Natural killer cell (primary cell): ENCODE measurements at regions not wholly inside any gene's neighbourhood (a gene's known extent, or its start where the extent isn't known, plus 50 kb on each side); places are given as distances from the start of the nearest gene placed in this dataset.

ENCODE experiments used
- ATAC-seq, 3 donors: fragments of 150-1000 bp in 2 of 3; fragments of 200-7000 bp in 1 of 3; cut with Tn5 transposase; 1 replicate in 1 of 3; 2 replicates in 2 of 3; pipeline ENCODE4 v1.10.0; 2021; ENCODE audit warnings: mild to moderate bottlenecking in 2 of 3, moderate library complexity in 2 of 3
- DNase-seq, 2 donors: peaks; one replicate each; pipeline versions ENCODE4 v3.0.0 to v3.0.0-alpha.2; 2013 to 2021; ENCODE audit warnings: mixed read lengths in 1 of 2
- H3K27ac ChIP-seq: one replicate; pipeline ENCODE4 v1.5.1; 2013; ENCODE audit warnings: mild to moderate bottlenecking, low read length
- H3K27me3 ChIP-seq: one replicate; pipeline ENCODE4 v1.6.1; 2013; ENCODE audit warnings: low read length; ENCODE audit not compliant: control insufficient read depth, insufficient read depth
- H3K36me3 ChIP-seq: one replicate; pipeline ENCODE4 v1.6.1; 2013; ENCODE audit warnings: low read length; ENCODE audit not compliant: control insufficient read depth, insufficient read depth
- H3K4me1 ChIP-seq: one replicate; pipeline ENCODE4 v1.6.1; 2013; ENCODE audit warnings: low read length; ENCODE audit not compliant: control insufficient read depth, insufficient read depth
- H3K4me3 ChIP-seq: one replicate; pipeline ENCODE4 v1.5.1; 2013; ENCODE audit warnings: low read length
- H3K9me3 ChIP-seq: one replicate; pipeline ENCODE4 v1.6.1; 2013; ENCODE audit warnings: low read length; ENCODE audit not compliant: control insufficient read depth, insufficient read depth
- H3K27ac Mint-ChIP-seq, 2 donors: one replicate each; pipeline ENCODE4 v1.8.0; 2022; ENCODE audit warnings: mild to moderate bottlenecking in 2 of 2, mixed read lengths in 2 of 2, moderate library complexity in 1 of 2
- H3K27me3 Mint-ChIP-seq, 2 donors: one replicate each; pipeline ENCODE4 v1.8.0; 2022; ENCODE audit warnings: low read depth in 2 of 2, mixed read lengths in 2 of 2
- H3K36me3 Mint-ChIP-seq: one replicate; pipeline ENCODE4 v1.8.0; 2022; ENCODE audit warnings: mixed read lengths
- H3K4me1 Mint-ChIP-seq, 2 donors: one replicate each; pipeline ENCODE4 v1.8.0; 2022; ENCODE audit warnings: mixed read lengths in 2 of 2
- H3K4me3 Mint-ChIP-seq: one replicate; pipeline ENCODE4 v1.8.0; 2022; ENCODE audit warnings: mild to moderate bottlenecking, moderate library complexity, mixed read lengths
- H3K9me3 Mint-ChIP-seq, 2 donors: one replicate each; pipeline ENCODE4 v1.8.0; 2022; ENCODE audit warnings: mixed read lengths in 2 of 2
- WGBS: methylation state at CpG from one replicate; pipeline ENCODE4 v1.1.7; 2013; ENCODE audit warnings: missing lambda C conversion rate; ENCODE audit not compliant: insufficient coverage; 5-methylcytosine and 5-hydroxymethylcytosine counted together
- intact Hi-C: fragments of 100-400 bp; cut with micrococcal nuclease; formaldehyde crosslinking; loops from one replicate; pipeline ENCODE4 v1.14.2; 2022
- TF ChIP-seq, protein P1 (sequence below): fragments of 200-600 bp; IDR thresholded peaks from one replicate; pipeline ENCODE4 v1.8.0; 2022; ENCODE audit warnings: antibody characterized with exemption

DNA sequence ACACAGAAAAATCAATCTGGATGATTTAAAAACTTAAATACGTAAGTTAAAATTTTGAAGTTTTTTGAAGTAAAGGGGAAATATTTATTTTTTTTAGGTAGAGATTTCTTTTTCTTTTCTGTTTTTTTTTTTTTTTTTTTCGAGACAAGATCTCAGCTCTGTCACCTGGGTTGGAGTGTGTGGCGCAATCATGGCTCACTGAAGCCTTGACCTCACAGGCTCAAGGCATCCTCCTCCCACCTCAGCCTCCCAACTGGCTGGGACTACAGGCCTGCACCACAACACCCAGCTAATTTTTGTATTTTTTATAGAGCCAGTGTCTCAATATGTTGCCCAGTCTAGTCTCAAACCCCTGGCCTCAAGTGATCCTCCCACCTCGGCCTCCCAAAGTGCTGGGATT is 120.4 kb upstream of the CLDN10 start:
- intact Hi-C loops: no loop called here
- Histone ChIP-seq H3K27me3 (no peaks in the 10 kb centered on the region), H3K36me3 (no peaks in the 10 kb centered on the region), H3K4me3 (no peak overlapping the region), H3K4me1 (no peaks in the 10 kb centered on the region), H3K9me3 (no peaks in the 10 kb centered on the region), H3K27ac (no peak overlapping the region)
- Mint-ChIP-seq H3K4me3 (no peak overlapping the region), H3K27ac (no peak overlapping the region), H3K36me3 (no peaks in the 10 kb centered on the region), H3K27me3 (peaks cover 2 to 12% of the 10 kb centered on the region in 2 donors), H3K4me1 (no peaks in the 10 kb centered on the region), H3K9me3 (no peaks in the 10 kb centered on the region)
- DNase-seq (no peak), ATAC-seq (no peak)
- 92% methylated on average over 2 of the region's 4 CpGs for WGBS
- TF ChIP-seq, protein P1, sequence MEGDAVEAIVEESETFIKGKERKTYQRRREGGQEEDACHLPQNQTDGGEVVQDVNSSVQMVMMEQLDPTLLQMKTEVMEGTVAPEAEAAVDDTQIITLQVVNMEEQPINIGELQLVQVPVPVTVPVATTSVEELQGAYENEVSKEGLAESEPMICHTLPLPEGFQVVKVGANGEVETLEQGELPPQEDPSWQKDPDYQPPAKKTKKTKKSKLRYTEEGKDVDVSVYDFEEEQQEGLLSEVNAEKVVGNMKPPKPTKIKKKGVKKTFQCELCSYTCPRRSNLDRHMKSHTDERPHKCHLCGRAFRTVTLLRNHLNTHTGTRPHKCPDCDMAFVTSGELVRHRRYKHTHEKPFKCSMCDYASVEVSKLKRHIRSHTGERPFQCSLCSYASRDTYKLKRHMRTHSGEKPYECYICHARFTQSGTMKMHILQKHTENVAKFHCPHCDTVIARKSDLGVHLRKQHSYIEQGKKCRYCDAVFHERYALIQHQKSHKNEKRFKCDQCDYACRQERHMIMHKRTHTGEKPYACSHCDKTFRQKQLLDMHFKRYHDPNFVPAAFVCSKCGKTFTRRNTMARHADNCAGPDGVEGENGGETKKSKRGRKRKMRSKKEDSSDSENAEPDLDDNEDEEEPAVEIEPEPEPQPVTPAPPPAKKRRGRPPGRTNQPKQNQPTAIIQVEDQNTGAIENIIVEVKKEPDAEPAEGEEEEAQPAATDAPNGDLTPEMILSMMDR: no peak

DNA sequence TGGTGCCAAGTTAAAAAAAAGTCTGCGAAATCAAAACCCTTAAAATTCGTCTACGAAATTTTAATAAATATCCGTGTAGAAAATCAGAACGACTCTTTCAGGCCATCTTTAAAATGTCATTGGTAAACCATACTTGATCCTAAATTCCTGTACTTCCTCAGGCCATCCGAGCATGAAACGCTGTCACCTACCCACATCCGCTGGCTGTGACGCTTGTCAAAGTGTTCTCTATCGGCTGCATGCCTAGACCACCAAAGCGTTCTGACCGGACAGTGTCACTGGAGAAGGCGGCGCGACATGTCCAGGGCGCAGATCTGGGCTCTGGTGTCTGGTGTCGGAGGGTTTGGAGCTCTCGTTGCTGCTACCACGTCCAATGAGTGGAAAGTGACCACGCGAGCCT is 119.0 kb upstream of the CLDN10 start:
- H3K9me3 ChIP-seq: no peaks in the 10 kb centered on the region
- intact Hi-C loops: no loop called here
- Mint-ChIP-seq H3K4me3 (no peak overlapping the region), H3K9me3 (no peaks in the 10 kb centered on the region), H3K27ac (no peak overlapping the region), H3K36me3 (no peaks in the 10 kb centered on the region), H3K27me3 (peaks cover 2 to 10% of the 10 kb centered on the region in 2 donors), H3K4me1 (no peaks in the 10 kb centered on the region)
- no peak for DNase-seq
- TF ChIP-seq, protein P1: no peak
- no peaks in the 10 kb centered on the region for H3K36me3 ChIP-seq
- ATAC-seq: no peak
- H3K4me1 ChIP-seq: no peaks in the 10 kb centered on the region
- no peaks in the 10 kb centered on the region for H3K27me3 ChIP-seq
- no peak overlapping the region for H3K27ac ChIP-seq
- 91% methylated on average over 21 of the region's 21 CpGs for WGBS
- no peak overlapping the region for H3K4me3 ChIP-seq

DNA sequence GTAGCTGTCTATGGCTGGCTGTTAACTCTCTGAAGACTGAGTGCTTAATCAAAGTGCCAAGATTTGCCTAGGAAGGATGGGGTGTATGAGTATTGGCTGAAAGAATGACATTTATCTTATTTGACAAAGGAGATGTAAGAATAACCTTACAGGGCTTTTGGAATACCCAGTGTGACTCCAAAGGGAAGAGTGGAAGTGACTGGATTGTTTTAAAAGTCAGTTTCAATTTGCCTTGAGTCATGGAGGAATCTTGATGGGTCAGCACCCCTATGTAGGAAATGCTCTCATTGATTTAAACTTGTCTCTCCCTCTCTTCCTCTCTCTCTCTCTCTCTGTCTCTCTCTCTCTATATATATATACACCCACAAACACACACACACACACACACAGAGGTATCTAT is 118.4 kb upstream of the CLDN10 start:
- DNase-seq: no peak
- Histone ChIP-seq H3K4me3 (no peak overlapping the region), H3K27me3 (no peaks in the 10 kb centered on the region), H3K27ac (no peak overlapping the region), H3K36me3 (no peaks in the 10 kb centered on the region), H3K9me3 (no peaks in the 10 kb centered on the region), H3K4me1 (no peaks in the 10 kb centered on the region)
- peaks cover 2 to 5% of the 10 kb centered on the region in 2 donors for H3K27me3 Mint-ChIP-seq
- H3K4me3 Mint-ChIP-seq: no peak overlapping the region
- intact Hi-C loops: no loop called here
- H3K4me1 Mint-ChIP-seq: no peaks in the 10 kb centered on the region
- no peaks in the 10 kb centered on the region for H3K9me3 Mint-ChIP-seq
- H3K27ac Mint-ChIP-seq: no peak overlapping the region
- no peak for ATAC-seq
- no peaks in the 10 kb centered on the region for H3K36me3 Mint-ChIP-seq
- TF ChIP-seq, protein P1: no peak

DNA sequence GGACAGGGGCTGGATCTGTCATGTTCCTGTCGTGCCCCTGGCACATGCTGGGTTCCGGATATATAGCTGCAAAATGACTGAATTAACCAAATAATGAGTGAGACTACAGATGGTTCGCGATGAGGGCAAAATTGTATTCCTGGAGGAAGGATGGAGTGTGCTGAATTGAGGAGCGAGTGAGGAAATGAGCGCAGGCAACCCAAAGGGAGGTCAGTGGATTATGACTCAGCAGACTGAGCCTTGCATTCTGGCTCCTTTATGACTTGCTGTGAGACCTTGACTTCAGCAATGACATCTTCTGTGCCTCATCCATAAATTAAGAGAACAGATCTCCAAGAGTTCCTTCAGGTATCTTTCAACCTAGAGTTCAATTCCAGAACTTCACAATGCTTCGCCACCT is 115.0 kb upstream of the CLDN10 start:
- no peak overlapping the region for H3K27ac Mint-ChIP-seq
- H3K4me3 ChIP-seq: no peak overlapping the region
- H3K9me3 Mint-ChIP-seq: no peaks in the 10 kb centered on the region
- H3K36me3 Mint-ChIP-seq: no peaks in the 10 kb centered on the region
- peaks cover 0 to 6% of the 10 kb centered on the region in 2 donors for H3K27me3 Mint-ChIP-seq
- intact Hi-C loops: no loop called here
- H3K27me3 ChIP-seq: no peaks in the 10 kb centered on the region
- H3K27ac ChIP-seq: no peak overlapping the region
- H3K4me1 Mint-ChIP-seq: no peaks in the 10 kb centered on the region
- TF ChIP-seq, protein P1: no peak
- H3K36me3 ChIP-seq: no peaks in the 10 kb centered on the region
- no peaks in the 10 kb centered on the region for H3K9me3 ChIP-seq
- no peak for ATAC-seq
- no peaks in the 10 kb centered on the region for H3K4me1 ChIP-seq
- DNase-seq: no peak
- H3K4me3 Mint-ChIP-seq: no peak overlapping the region
- 86% methylated on average over 6 of the region's 7 CpGs for WGBS
